Fibroblast of skin of left quadriceps (primary cell): ENCODE measurements at regions not wholly inside any gene's neighbourhood (a gene's known extent, or its start where the extent isn't known, plus 50 kb on each side); places are given as distances from the start of the nearest gene placed in this dataset.
"Not testable (repeated sequence)": the region's sequence is repeated elsewhere in the genome, so short reads cannot be mapped to it uniquely, and the experiment has no call there.

Source experiments
- DNase-seq, 2 experiments: peaks; one replicate each; pipeline ENCODE4 v3.0.0-alpha.2; 2013; ENCODE audit warnings: low read depth in 2 of 2

GRCh38 chr3:8420612-8421011 is 81.0 kb upstream of the LMCD1 start:
- DNase-seq: peak; percentile 50 to 60

- no peak for DNase-seq
Observed at GRCh38 chr3:8421267-8421666, 80.4 kb upstream of the LMCD1 start.

- no peak for DNase-seq
Observed at GRCh38 chr3:8421711-8422110, 79.9 kb upstream of the LMCD1 start.

- no peak for DNase-seq
Observed at GRCh38 chr3:8423307-8423706, 78.3 kb upstream of the LMCD1 start.

- DNase-seq: no peak
Observed at GRCh38 chr3:8424281-8424680, 77.3 kb upstream of the LMCD1 start.

- DNase-seq: no peak
Observed at GRCh38 chr3:8436661-8437287, 64.8 kb upstream of the LMCD1 start.

GRCh38 chr3:8438507-8439079 is 63.0 kb upstream of the LMCD1 start:
- no peak for DNase-seq

GRCh38 chr3:8440142-8440541 is 61.5 kb upstream of the LMCD1 start:
- DNase-seq: not testable (repeated sequence)

- peak; percentile 72 to 77 for DNase-seq
Observed at GRCh38 chr3:8441969-8442559, 59.6 kb upstream of the LMCD1 start.

GRCh38 chr3:8442993-8443650 is 58.5 kb upstream of the LMCD1 start:
- DNase-seq: no peak

GRCh38 chr3:8443829-8444791 is 57.5 kb upstream of the LMCD1 start:
- peak; percentile 98 for DNase-seq

GRCh38 chr3:8444883-8445282 is 56.7 kb upstream of the LMCD1 start:
- DNase-seq: no peak

GRCh38 chr3:8445861-8446260 is 55.8 kb upstream of the LMCD1 start:
- DNase-seq: peak; percentile 89

- DNase-seq: no peak
Observed at GRCh38 chr3:8446845-8447244, 54.8 kb upstream of the LMCD1 start.

- DNase-seq: no peak
Observed at GRCh38 chr3:8450618-8451017, 51.0 kb upstream of the LMCD1 start.

GRCh38 chr3:8451696-8452095 is 49.9 kb upstream of the LMCD1 start:
- peak; percentile 62 to 72 for DNase-seq
